Esophagus (tissue), 2 donors: ENCODE measurements at regions not wholly inside any gene's neighbourhood (a gene's known extent, or its start where the extent isn't known, plus 50 kb on each side); places are given as distances from the start of the nearest gene placed in this dataset.

Experiments used
- H3K27ac ChIP-seq, 2 donors: one replicate each; pipeline ENCODE4 v1.5.1; 2013; ENCODE audit warnings: low read depth in 2 of 2, mild to moderate bottlenecking in 2 of 2, inconsistent platforms in 1 of 2, low read length in 1 of 2, moderate library complexity in 1 of 2
- H3K27me3 ChIP-seq, 2 donors: one replicate each; pipeline ENCODE4 v1.6.1; 2013; ENCODE audit warnings: low read length in 2 of 2, control low read depth in 1 of 2, mild to moderate bottlenecking in 1 of 2; ENCODE audit not compliant: insufficient read depth in 2 of 2, control insufficient read depth in 1 of 2
- H3K36me3 ChIP-seq, 2 donors: one replicate each; pipeline ENCODE4 v1.6.1; 2013; ENCODE audit warnings: low read length in 1 of 2; ENCODE audit not compliant: control insufficient read depth in 2 of 2, insufficient read depth in 2 of 2
- H3K4me1 ChIP-seq, 2 donors: one replicate each; pipeline ENCODE4 v1.6.1; 2013; ENCODE audit warnings: low read length in 1 of 2; ENCODE audit not compliant: control insufficient read depth in 2 of 2, insufficient read depth in 2 of 2
- H3K4me3 ChIP-seq, 2 donors: one replicate each; pipeline ENCODE4 v1.5.1; 2013; ENCODE audit warnings: low read length in 2 of 2, mild to moderate bottlenecking in 2 of 2, low read depth in 1 of 2, moderate library complexity in 1 of 2
- H3K9me3 ChIP-seq, 2 donors: one replicate each; pipeline ENCODE4 v1.6.1; 2013; ENCODE audit warnings: mild to moderate bottlenecking in 2 of 2, low read depth in 1 of 2, low read length in 1 of 2, moderate library complexity in 1 of 2; ENCODE audit not compliant: control insufficient read depth in 2 of 2, insufficient read depth in 1 of 2
- WGBS, 2 donors: extraction: QIAGEN DNeasy Blood & Tissue Kit; methylation state at CpG; one replicate each; pipeline ENCODE4 v1.1.7; 2013; 5-methylcytosine and 5-hydroxymethylcytosine counted together
- donor health status: healthy with polysubstance abuse.
- donor health status: Bipolar disorder and iron deficiency.

GRCh38 chr13:103184413-103184812 is 118.2 kb upstream of the SLC10A2 start:
- 90 to 92% methylated on average over 2 of the region's 2 CpGs for WGBS, 2 donors
- Histone ChIP-seq H3K4me1 (no peaks in the 10 kb centered on the region), H3K9me3 (no peaks in the 10 kb centered on the region), H3K27me3 (no peaks in the 10 kb centered on the region), H3K4me3 (no peak overlapping the region), H3K27ac (no peak overlapping the region), H3K36me3 (no peaks in the 10 kb centered on the region)

- Histone ChIP-seq H3K27ac (no peak overlapping the region), H3K4me3 (no peak overlapping the region), H3K27me3 (no peaks in the 10 kb centered on the region), H3K9me3 (no peaks in the 10 kb centered on the region), H3K36me3 (no peaks in the 10 kb centered on the region), H3K4me1 (no peaks in the 10 kb centered on the region)
- WGBS, 2 donors: 79 to 84% methylated on average over 10 of the region's 10 CpGs
Measured at GRCh38 chr13:103178986-103179943, 113.0 kb upstream of the SLC10A2 start.

GRCh38 chr13:103174966-103175365 is 108.7 kb upstream of the SLC10A2 start:
- H3K27ac ChIP-seq: no peak overlapping the region
- no peaks in the 10 kb centered on the region for H3K9me3 ChIP-seq
- no peaks in the 10 kb centered on the region for H3K27me3 ChIP-seq
- H3K4me3 ChIP-seq: no peak overlapping the region
- H3K36me3 ChIP-seq: no peaks in the 10 kb centered on the region
- H3K4me1 ChIP-seq: no peaks in the 10 kb centered on the region
- WGBS, 2 donors: 88 to 92% methylated on average over 6 of the region's 6 CpGs

- 90% methylated on average over 16 of the region's 16 CpGs for WGBS, 2 donors
- Histone ChIP-seq H3K4me3 (no peak overlapping the region), H3K4me1 (no peaks in the 10 kb centered on the region), H3K36me3 (no peaks in the 10 kb centered on the region), H3K27me3 (no peaks in the 10 kb centered on the region), H3K27ac (no peak overlapping the region), H3K9me3 (no peaks in the 10 kb centered on the region)
Measured at GRCh38 chr13:103168901-103169508, 102.8 kb upstream of the SLC10A2 start.

GRCh38 chr13:103164251-103164650 is 98.0 kb upstream of the SLC10A2 start:
- H3K27ac ChIP-seq: no peak overlapping the region
- H3K9me3 ChIP-seq: no peaks in the 10 kb centered on the region
- H3K27me3 ChIP-seq: no peaks in the 10 kb centered on the region
- no peaks in the 10 kb centered on the region for H3K36me3 ChIP-seq
- no peaks in the 10 kb centered on the region for H3K4me1 ChIP-seq
- 70 to 89% methylated on average over 1 of the region's 1 CpG for WGBS, 2 donors
- H3K4me3 ChIP-seq: no peak overlapping the region

GRCh38 chr13:103161476-103161875 is 95.3 kb upstream of the SLC10A2 start:
- Histone ChIP-seq H3K4me3 (no peak overlapping the region), H3K36me3 (no peaks in the 10 kb centered on the region), H3K9me3 (no peaks in the 10 kb centered on the region), H3K4me1 (no peaks in the 10 kb centered on the region), H3K27me3 (no peaks in the 10 kb centered on the region), H3K27ac (no peak overlapping the region)
- WGBS, 2 donors: 35 to 59% methylated on average over 3 of the region's 3 CpGs

- H3K27ac ChIP-seq: no peak overlapping the region
- H3K36me3 ChIP-seq: no peaks in the 10 kb centered on the region
- 47 to 54% methylated on average over 2 of the region's 2 CpGs for WGBS, 2 donors
- H3K9me3 ChIP-seq: no peaks in the 10 kb centered on the region
- H3K4me1 ChIP-seq: no peaks in the 10 kb centered on the region
- H3K27me3 ChIP-seq: no peaks in the 10 kb centered on the region
- no peak overlapping the region for H3K4me3 ChIP-seq
Measured at GRCh38 chr13:103157434-103158145, 91.4 kb upstream of the SLC10A2 start.

- WGBS, 2 donors: 43 to 46% methylated on average over 3 of the region's 3 CpGs
- H3K4me1 ChIP-seq: no peaks in the 10 kb centered on the region
Measured at GRCh38 chr13:103157016-103157415, 90.8 kb upstream of the SLC10A2 start.

GRCh38 chr13:103156346-103156998 is 90.3 kb upstream of the SLC10A2 start:
- no peak overlapping the region for H3K4me3 ChIP-seq
- no peaks in the 10 kb centered on the region for H3K9me3 ChIP-seq
- H3K27ac ChIP-seq: no peak overlapping the region
- H3K4me1 ChIP-seq: no peaks in the 10 kb centered on the region
- H3K36me3 ChIP-seq: no peaks in the 10 kb centered on the region
- H3K27me3 ChIP-seq: no peaks in the 10 kb centered on the region
- WGBS, 2 donors: 63 to 64% methylated on average over 6 of the region's 6 CpGs

More at GRCh38 chr13:103157016-103157415, 90.8 kb upstream of the SLC10A2 start:
- Histone ChIP-seq H3K36me3 (no peaks in the 10 kb centered on the region), H3K27ac (no peak overlapping the region), H3K27me3 (no peaks in the 10 kb centered on the region), H3K4me3 (no peak overlapping the region), H3K9me3 (no peaks in the 10 kb centered on the region)
